Liver (tissue), 8 donors: ENCODE measurements at regions not wholly inside any gene's neighbourhood (a gene's known extent, or its start where the extent isn't known, plus 50 kb on each side); places are given as distances from the start of the nearest gene placed in this dataset.
"Not testable (repeated sequence)": the region's sequence is repeated elsewhere in the genome, so short reads cannot be mapped to it uniquely, and the experiment has no call there.

Experiments used
- DNase-seq: peaks from one replicate; pipeline ENCODE4 v3.0.0-alpha.2; 2017; ENCODE audit warnings: low spot score
- H3K27ac ChIP-seq, 2 donors: one replicate each; pipeline ENCODE4 v1.7.0; 2013; ENCODE audit warnings: inconsistent platforms in 2 of 2, low read length in 2 of 2, control low read depth in 1 of 2, low read depth in 1 of 2, mild to moderate bottlenecking in 1 of 2
- H3K27me3 ChIP-seq, 4 donors: one replicate each; pipeline versions ENCODE4 v1.6.1 to v1.7.0; 2013; ENCODE audit warnings: low read length in 3 of 4, inconsistent platforms in 1 of 4, mild to moderate bottlenecking in 1 of 4, moderate library complexity in 1 of 4; ENCODE audit not compliant: control insufficient read depth in 4 of 4, insufficient read depth in 4 of 4
- H3K36me3 ChIP-seq, 4 donors: one replicate each; pipeline versions ENCODE4 v1.6.1 to v1.7.0; 2013; ENCODE audit warnings: low read length in 3 of 4, mild to moderate bottlenecking in 3 of 4, low read depth in 1 of 4, moderate library complexity in 1 of 4; ENCODE audit not compliant: control insufficient read depth in 4 of 4, insufficient read depth in 3 of 4
- H3K4me1 ChIP-seq, 4 donors: one replicate each; pipeline versions ENCODE4 v1.6.1 to v1.7.0; 2013; ENCODE audit warnings: low read length in 3 of 4, mild to moderate bottlenecking in 3 of 4, moderate library complexity in 1 of 4; ENCODE audit not compliant: control insufficient read depth in 4 of 4, insufficient read depth in 4 of 4
- H3K4me3 ChIP-seq, 3 donors: one replicate each; pipeline versions ENCODE4 v1.6.1 to v1.7.0; 2013; ENCODE audit warnings: low read length in 3 of 3, control low read depth in 1 of 3, low read depth in 1 of 3, mild to moderate bottlenecking in 1 of 3
- H3K9ac ChIP-seq, 2 donors: one replicate each; pipeline ENCODE4 v1.7.0; 2013; ENCODE audit warnings: low read length in 2 of 2, mild to moderate bottlenecking in 2 of 2, moderate library complexity in 2 of 2, control low read depth in 1 of 2, low read depth in 1 of 2
- H3K9me3 ChIP-seq, 4 donors: one replicate each; pipeline versions ENCODE4 v1.6.1 to v1.7.0; 2013; ENCODE audit warnings: low read length in 3 of 4; ENCODE audit not compliant: control insufficient read depth in 4 of 4
- ATF3 ChIP-seq: IDR thresholded peaks from 2 replicates; pipeline ENCODE4 v1.6.1; 2016; ENCODE audit warnings: antibody characterized with exemption
- FOXA1 ChIP-seq: IDR thresholded peaks from 2 replicates; pipeline ENCODE4 v1.6.1; 2016; ENCODE audit warnings: antibody characterized with exemption
- FOXA2 ChIP-seq: IDR thresholded peaks from 2 replicates; pipeline ENCODE4 v1.6.1; 2016; ENCODE audit warnings: antibody characterized with exemption
- GABPA ChIP-seq, 2 donors: IDR thresholded peaks in 1 of 2; conservative IDR thresholded peaks in 1 of 2; 2 replicates each; pipeline ENCODE4 v1.6.1; 2016; ENCODE audit warnings: antibody characterized with exemption in 2 of 2, mild to moderate bottlenecking in 1 of 2, moderate library complexity in 1 of 2
- HNF4G ChIP-seq: IDR thresholded peaks from 2 replicates; pipeline ENCODE4 v1.6.1; 2016; ENCODE audit warnings: antibody characterized with exemption
- JUND ChIP-seq, 2 donors: IDR thresholded peaks; 2 replicates each; pipeline ENCODE4 v1.6.1; 2016; ENCODE audit warnings: antibody characterized with exemption in 2 of 2
- MAX ChIP-seq: IDR thresholded peaks from 2 replicates; pipeline ENCODE4 v1.6.1; 2016; ENCODE audit warnings: antibody characterized with exemption
- NR2F2 ChIP-seq: IDR thresholded peaks from 2 replicates; pipeline ENCODE4 v1.6.1; 2016; ENCODE audit warnings: antibody characterized with exemption
- RAD21 ChIP-seq, 2 donors: IDR thresholded peaks; 2 replicates each; pipeline ENCODE4 v1.6.1; 2016; ENCODE audit warnings: antibody characterized with exemption in 2 of 2, mild to moderate bottlenecking in 2 of 2
- RXRA ChIP-seq, 2 donors: IDR thresholded peaks; 2 replicates each; pipeline ENCODE4 v1.6.1; 2017 to 2018; ENCODE audit warnings: antibody characterized with exemption in 2 of 2, mild to moderate bottlenecking in 1 of 2
- SP1 ChIP-seq: IDR thresholded peaks from 2 replicates; pipeline ENCODE4 v1.6.1; 2018; ENCODE audit warnings: antibody characterized with exemption, mild to moderate bottlenecking
- TAF1 ChIP-seq: conservative IDR thresholded peaks from 2 replicates; pipeline ENCODE4 v1.6.1; 2016; ENCODE audit warnings: antibody characterized with exemption, mild to moderate bottlenecking
- YY1 ChIP-seq: IDR thresholded peaks from 2 replicates; pipeline ENCODE4 v1.6.1; 2016; ENCODE audit warnings: antibody characterized with exemption, mild to moderate bottlenecking
- WGBS: extraction: QIAGEN DNeasy Blood & Tissue Kit; methylation state at CpG from one replicate; pipeline ENCODE4 v1.1.7; 2013; 5-methylcytosine and 5-hydroxymethylcytosine counted together
- TF ChIP-seq, protein P1 (sequence below): fragments of 150-350 bp; IDR thresholded peaks from 2 replicates; pipeline ENCODE4 v1.5.1; 2017; ENCODE audit warnings: improper control_type of control experiment, low read depth, low read length; ENCODE audit not compliant: missing input control
- TF ChIP-seq, protein P2 (sequence below): IDR thresholded peaks from 2 replicates; pipeline ENCODE4 v1.6.1; 2016; ENCODE audit warnings: antibody characterized with exemption, mild to moderate bottlenecking
- TF ChIP-seq, protein P3 (sequence below): IDR thresholded peaks from 2 replicates; pipeline ENCODE4 v1.6.1; 2016; ENCODE audit warnings: antibody characterized with exemption
- donor health status: healthy.
- donor health status: healthy.
- donor health status: healthy.
- donor health status: healthy.
- donor health status: healthy.

- TF ChIP-seq, protein P1, sequence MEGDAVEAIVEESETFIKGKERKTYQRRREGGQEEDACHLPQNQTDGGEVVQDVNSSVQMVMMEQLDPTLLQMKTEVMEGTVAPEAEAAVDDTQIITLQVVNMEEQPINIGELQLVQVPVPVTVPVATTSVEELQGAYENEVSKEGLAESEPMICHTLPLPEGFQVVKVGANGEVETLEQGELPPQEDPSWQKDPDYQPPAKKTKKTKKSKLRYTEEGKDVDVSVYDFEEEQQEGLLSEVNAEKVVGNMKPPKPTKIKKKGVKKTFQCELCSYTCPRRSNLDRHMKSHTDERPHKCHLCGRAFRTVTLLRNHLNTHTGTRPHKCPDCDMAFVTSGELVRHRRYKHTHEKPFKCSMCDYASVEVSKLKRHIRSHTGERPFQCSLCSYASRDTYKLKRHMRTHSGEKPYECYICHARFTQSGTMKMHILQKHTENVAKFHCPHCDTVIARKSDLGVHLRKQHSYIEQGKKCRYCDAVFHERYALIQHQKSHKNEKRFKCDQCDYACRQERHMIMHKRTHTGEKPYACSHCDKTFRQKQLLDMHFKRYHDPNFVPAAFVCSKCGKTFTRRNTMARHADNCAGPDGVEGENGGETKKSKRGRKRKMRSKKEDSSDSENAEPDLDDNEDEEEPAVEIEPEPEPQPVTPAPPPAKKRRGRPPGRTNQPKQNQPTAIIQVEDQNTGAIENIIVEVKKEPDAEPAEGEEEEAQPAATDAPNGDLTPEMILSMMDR = no peak
- TF ChIP-seq, protein P2, sequence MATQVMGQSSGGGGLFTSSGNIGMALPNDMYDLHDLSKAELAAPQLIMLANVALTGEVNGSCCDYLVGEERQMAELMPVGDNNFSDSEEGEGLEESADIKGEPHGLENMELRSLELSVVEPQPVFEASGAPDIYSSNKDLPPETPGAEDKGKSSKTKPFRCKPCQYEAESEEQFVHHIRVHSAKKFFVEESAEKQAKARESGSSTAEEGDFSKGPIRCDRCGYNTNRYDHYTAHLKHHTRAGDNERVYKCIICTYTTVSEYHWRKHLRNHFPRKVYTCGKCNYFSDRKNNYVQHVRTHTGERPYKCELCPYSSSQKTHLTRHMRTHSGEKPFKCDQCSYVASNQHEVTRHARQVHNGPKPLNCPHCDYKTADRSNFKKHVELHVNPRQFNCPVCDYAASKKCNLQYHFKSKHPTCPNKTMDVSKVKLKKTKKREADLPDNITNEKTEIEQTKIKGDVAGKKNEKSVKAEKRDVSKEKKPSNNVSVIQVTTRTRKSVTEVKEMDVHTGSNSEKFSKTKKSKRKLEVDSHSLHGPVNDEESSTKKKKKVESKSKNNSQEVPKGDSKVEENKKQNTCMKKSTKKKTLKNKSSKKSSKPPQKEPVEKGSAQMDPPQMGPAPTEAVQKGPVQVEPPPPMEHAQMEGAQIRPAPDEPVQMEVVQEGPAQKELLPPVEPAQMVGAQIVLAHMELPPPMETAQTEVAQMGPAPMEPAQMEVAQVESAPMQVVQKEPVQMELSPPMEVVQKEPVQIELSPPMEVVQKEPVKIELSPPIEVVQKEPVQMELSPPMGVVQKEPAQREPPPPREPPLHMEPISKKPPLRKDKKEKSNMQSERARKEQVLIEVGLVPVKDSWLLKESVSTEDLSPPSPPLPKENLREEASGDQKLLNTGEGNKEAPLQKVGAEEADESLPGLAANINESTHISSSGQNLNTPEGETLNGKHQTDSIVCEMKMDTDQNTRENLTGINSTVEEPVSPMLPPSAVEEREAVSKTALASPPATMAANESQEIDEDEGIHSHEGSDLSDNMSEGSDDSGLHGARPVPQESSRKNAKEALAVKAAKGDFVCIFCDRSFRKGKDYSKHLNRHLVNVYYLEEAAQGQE = no peak
- TF ChIP-seq FOXA2 = no peak
Observed at GRCh38 chr3:34090876-34091275, 292.4 kb downstream of the PDCD6IP start (continued).

GRCh38 chr3:34094280-34094679 lies 295.9 kb downstream of the PDCD6IP start:
- H3K9ac ChIP-seq, H3K27ac ChIP-seq, H3K27me3 ChIP-seq, H3K36me3 ChIP-seq, H3K9me3 ChIP-seq, H3K4me3 ChIP-seq, H3K4me1 ChIP-seq, DNase-seq: not testable (repeated sequence)
- 78% methylated on average over 9 of the region's 9 CpGs for WGBS

- no peak overlapping the region for H3K9ac ChIP-seq
- H3K27ac ChIP-seq = no peak overlapping the region
- WGBS = 69% methylated on average over 4 of the region's 4 CpGs
- H3K4me1 ChIP-seq = no peaks in the 10 kb centered on the region
- DNase-seq = no peak
- no peaks in the 10 kb centered on the region for H3K36me3 ChIP-seq
- H3K27me3 ChIP-seq = no peaks in the 10 kb centered on the region
- TF ChIP-seq NR2F2 (no peak), MAX (no peak), RAD21 (IDR thresholded peaks at IDR 0.05) (no peak), FOXA1 (no peak), ATF3 (no peak), HNF4G (no peak), RXRA (IDR thresholded peaks at IDR 0.05) (no peak), TAF1 (no peak), FOXA2 (no peak), JUND (IDR thresholded peaks at IDR 0.05) (no peak), YY1 (no peak), SP1 (no peak), GABPA (IDR thresholded peaks at IDR 0.05 in 1 of 2, conservative IDR thresholded peaks at IDR 0.05 in 1 of 2) (no peak)
- TF ChIP-seq, protein P3, sequence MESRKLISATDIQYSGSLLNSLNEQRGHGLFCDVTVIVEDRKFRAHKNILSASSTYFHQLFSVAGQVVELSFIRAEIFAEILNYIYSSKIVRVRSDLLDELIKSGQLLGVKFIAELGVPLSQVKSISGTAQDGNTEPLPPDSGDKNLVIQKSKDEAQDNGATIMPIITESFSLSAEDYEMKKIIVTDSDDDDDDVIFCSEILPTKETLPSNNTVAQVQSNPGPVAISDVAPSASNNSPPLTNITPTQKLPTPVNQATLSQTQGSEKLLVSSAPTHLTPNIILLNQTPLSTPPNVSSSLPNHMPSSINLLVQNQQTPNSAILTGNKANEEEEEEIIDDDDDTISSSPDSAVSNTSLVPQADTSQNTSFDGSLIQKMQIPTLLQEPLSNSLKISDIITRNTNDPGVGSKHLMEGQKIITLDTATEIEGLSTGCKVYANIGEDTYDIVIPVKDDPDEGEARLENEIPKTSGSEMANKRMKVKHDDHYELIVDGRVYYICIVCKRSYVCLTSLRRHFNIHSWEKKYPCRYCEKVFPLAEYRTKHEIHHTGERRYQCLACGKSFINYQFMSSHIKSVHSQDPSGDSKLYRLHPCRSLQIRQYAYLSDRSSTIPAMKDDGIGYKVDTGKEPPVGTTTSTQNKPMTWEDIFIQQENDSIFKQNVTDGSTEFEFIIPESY = no peak
- TF ChIP-seq, protein P1 = no peak
- no peak overlapping the region for H3K4me3 ChIP-seq
- no peaks in the 10 kb centered on the region for H3K9me3 ChIP-seq
Observed at GRCh38 chr3:34102288-34102687, 303.9 kb downstream of the PDCD6IP start.
